HEK293T (cell line): ENCODE measurements at regions not wholly inside any gene's neighbourhood (a gene's known extent, or its start where the extent isn't known, plus 50 kb on each side); places are given as distances from the start of the nearest gene placed in this dataset.

Experiments used
- CTCF ChIA-PET: fragments of 350-600 bp; formaldehyde crosslinking; extraction: SDS; loops from one replicate; lab custom pipeline; 2021; ENCODE audit warnings: antibody characterized with exemption, inconsistent platforms; lab: Yijun Ruan, JAX
- POLR2A ChIA-PET: fragments of 350-600 bp; formaldehyde crosslinking; extraction: SDS; loops from one replicate; lab custom pipeline; 2020; ENCODE audit warnings: antibody characterized with exemption, inconsistent platforms; lab: Yijun Ruan, JAX
- DNase-seq: peaks from one replicate; pipeline ENCODE4 v3.0.0; 2012; ENCODE audit warnings: mixed read lengths; ENCODE audit errors: extremely low spot score
- ARNT ChIP-seq: fragments of 450-650 bp; IDR thresholded peaks from 2 replicates; pipeline ENCODE4 v1.6.1; 2017; ENCODE audit warnings: mild to moderate bottlenecking
- BHLHE40 ChIP-seq: fragments of 450-650 bp; IDR thresholded peaks from 2 replicates; pipeline ENCODE4 v1.6.1; 2016; ENCODE audit warnings: mild to moderate bottlenecking, moderate library complexity, borderline replicate concordance
- CTBP1 ChIP-seq: fragments of 450-650 bp; IDR thresholded peaks from 2 replicates; pipeline ENCODE4 v1.6.1; 2016; ENCODE audit warnings: borderline replicate concordance
- ELF4 ChIP-seq: fragments of 450-650 bp; IDR thresholded peaks from 2 replicates; pipeline ENCODE4 v1.6.1; 2017; ENCODE audit warnings: antibody characterized with exemption
- FOXA1 ChIP-seq: fragments of 450-650 bp; IDR thresholded peaks from 2 replicates; pipeline ENCODE4 v1.6.1; 2016; ENCODE audit warnings: mild to moderate bottlenecking
- FOXK2 ChIP-seq: fragments of 450-650 bp; IDR thresholded peaks from 2 replicates; pipeline ENCODE4 v1.6.1; 2016; ENCODE audit warnings: mild to moderate bottlenecking
- FOXM1 ChIP-seq: fragments of 450-650 bp; IDR thresholded peaks from 2 replicates; pipeline ENCODE4 v1.6.1; 2017; ENCODE audit warnings: mild to moderate bottlenecking, borderline replicate concordance
- HDGF ChIP-seq: fragments of 450-650 bp; IDR thresholded peaks from 2 replicates; pipeline ENCODE4 v1.6.1; 2017; ENCODE audit warnings: antibody characterized with exemption, borderline replicate concordance
- L3MBTL2 ChIP-seq: fragments of 450-650 bp; conservative IDR thresholded peaks from 2 replicates; pipeline ENCODE4 v1.6.1; 2016; ENCODE audit warnings: mild to moderate bottlenecking
- LEF1 ChIP-seq: fragments of 450-650 bp; IDR thresholded peaks from 2 replicates; pipeline ENCODE4 v1.6.1; 2017; ENCODE audit warnings: mild to moderate bottlenecking, borderline replicate concordance
- NFRKB ChIP-seq: fragments of 450-650 bp; IDR thresholded peaks from 2 replicates; pipeline ENCODE4 v1.6.1; 2016; ENCODE audit warnings: mild to moderate bottlenecking, moderate library complexity
- SP1 ChIP-seq: fragments of 450-650 bp; IDR thresholded peaks from 2 replicates; pipeline ENCODE4 v1.6.1; 2017
- SUZ12 ChIP-seq: fragments of 450-650 bp; IDR thresholded peaks from 2 replicates; pipeline ENCODE4 v1.6.1; 2016; ENCODE audit warnings: mild to moderate bottlenecking
- TARDBP ChIP-seq: fragments of 450-650 bp; IDR thresholded peaks from 2 replicates; pipeline ENCODE4 v1.6.1; 2016
- ZNF384 ChIP-seq: fragments of 450-650 bp; IDR thresholded peaks from 2 replicates; pipeline ENCODE4 v1.6.1; 2016
- TF ChIP-seq, protein P1 (sequence below): fragments of 450-650 bp; IDR thresholded peaks from 2 replicates; pipeline ENCODE4 v1.6.1; 2016

DNA sequence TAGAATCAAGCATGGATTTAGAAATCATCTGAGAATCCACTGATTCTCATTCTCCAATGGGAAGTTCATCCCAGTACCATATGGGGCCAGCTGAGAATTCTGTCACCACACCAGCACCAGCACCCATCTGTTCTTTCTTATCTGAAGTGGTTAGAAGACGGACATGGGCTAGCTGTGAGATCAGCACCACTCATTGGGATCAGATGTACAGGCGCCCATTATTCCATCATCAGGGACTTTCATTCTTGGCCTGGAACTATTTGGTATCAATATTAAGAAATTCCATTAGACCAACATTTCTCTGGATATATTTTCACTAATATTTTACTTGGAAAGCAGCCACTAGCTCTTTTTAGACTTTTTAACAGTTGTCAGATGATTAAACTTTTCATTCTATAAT, 185.9 kb upstream of the LINC00305 start:
- ChIA-PET CTCF (no interaction called here), POLR2A (no interaction called here)
- DNase-seq: no peak
- no peak for TF ChIP-seq ZNF384
- TF ChIP-seq ELF4: no peak
- TF ChIP-seq TARDBP: no peak
- no peak for TF ChIP-seq SP1
- TF ChIP-seq CTBP1: no peak
- TF ChIP-seq ARNT: no peak
- no peak for TF ChIP-seq L3MBTL2
- no peak for TF ChIP-seq LEF1
- TF ChIP-seq SUZ12: no peak
- TF ChIP-seq NFRKB: no peak
- TF ChIP-seq, protein P1, sequence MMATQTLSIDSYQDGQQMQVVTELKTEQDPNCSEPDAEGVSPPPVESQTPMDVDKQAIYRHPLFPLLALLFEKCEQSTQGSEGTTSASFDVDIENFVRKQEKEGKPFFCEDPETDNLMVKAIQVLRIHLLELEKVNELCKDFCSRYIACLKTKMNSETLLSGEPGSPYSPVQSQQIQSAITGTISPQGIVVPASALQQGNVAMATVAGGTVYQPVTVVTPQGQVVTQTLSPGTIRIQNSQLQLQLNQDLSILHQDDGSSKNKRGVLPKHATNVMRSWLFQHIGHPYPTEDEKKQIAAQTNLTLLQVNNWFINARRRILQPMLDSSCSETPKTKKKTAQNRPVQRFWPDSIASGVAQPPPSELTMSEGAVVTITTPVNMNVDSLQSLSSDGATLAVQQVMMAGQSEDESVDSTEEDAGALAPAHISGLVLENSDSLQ: no peak
- TF ChIP-seq HDGF: no peak
- TF ChIP-seq FOXA1: no peak
- TF ChIP-seq BHLHE40: no peak
- TF ChIP-seq FOXM1: no peak
- no peak for TF ChIP-seq FOXK2

DNA sequence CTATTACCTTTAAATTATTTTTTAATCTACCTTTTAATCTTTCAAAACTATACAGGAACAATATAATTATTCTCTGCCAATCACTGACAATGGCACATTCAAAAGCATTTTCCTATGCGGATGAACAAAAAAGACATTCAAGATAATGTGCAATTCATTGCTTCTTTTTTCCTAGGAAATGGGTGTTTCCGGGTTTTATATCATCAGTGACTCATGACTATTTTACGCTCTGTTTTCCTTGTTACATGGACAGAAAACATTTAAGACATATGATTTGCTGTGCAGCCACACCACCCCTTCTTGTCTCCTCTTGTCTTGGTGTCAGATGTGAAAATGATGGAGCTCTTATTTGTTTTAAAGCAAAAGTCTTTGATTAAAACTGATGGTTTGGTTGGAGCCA, 184.7 kb upstream of the LINC00305 start:
- no peak for DNase-seq
- no peak for TF ChIP-seq ELF4
- ChIA-PET POLR2A (no interaction called here), CTCF (no interaction called here)

DNA sequence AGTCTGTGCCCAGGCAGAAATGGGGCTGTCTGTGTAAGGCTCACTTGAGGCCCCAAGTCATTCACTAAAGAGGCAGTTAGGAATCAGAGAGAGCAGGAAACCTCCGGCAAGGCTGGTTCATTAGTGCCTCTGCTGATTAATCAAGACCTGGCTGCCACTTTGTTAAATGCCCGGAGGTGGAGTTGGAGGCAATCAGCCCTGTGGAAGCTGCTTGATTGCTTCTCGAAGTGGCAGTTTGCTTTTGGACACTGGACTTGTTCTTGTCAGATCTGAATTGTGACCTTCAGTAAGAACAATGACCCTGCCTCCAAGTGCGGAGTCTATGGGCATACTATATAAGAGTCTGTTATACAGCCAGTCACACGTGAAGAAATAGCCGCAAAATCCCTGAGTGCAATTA, 183.9 kb upstream of the LINC00305 start:
- ChIA-PET CTCF (no interaction called here), POLR2A (no interaction called here)
- TF ChIP-seq FOXA1 (no peak), FOXK2 (no peak), ARNT (no peak), LEF1 (no peak), CTBP1 (no peak), NFRKB (no peak), HDGF (no peak), ELF4 (no peak), SP1 (no peak), SUZ12 (no peak), BHLHE40 (no peak), TARDBP (no peak), FOXM1 (no peak), L3MBTL2 (no peak), ZNF384 (no peak)
- TF ChIP-seq, protein P1: no peak
- no peak for DNase-seq

DNA sequence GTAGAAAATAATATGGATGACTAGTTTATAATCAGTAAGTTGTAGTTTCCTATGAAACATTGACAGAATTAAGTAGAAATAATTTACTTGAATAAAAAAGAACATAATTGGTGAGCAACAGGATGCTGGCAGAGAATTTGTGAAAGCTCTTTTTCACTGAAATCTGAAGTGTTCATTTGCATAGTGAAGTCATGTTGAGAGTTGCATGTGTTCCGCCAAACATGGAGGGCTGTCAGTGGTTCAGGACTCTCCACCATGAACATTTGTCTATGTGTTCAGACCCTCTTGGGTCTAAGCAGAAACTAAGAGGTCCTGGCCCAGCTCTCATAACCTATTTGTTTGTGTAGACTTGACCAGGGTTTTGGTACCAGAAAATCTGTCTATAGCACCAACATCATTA, 182.5 kb upstream of the LINC00305 start:
- no peak for DNase-seq
- ChIA-PET CTCF (no interaction called here), POLR2A (no interaction called here)
- no peak for TF ChIP-seq FOXK2
- TF ChIP-seq SUZ12: no peak
- TF ChIP-seq TARDBP: no peak
- TF ChIP-seq BHLHE40: no peak
- no peak for TF ChIP-seq FOXM1
- no peak for TF ChIP-seq SP1
- no peak for TF ChIP-seq FOXA1
- no peak for TF ChIP-seq ELF4
- TF ChIP-seq ARNT: no peak
- TF ChIP-seq, protein P1: no peak
- no peak for TF ChIP-seq NFRKB
- no peak for TF ChIP-seq CTBP1
- TF ChIP-seq L3MBTL2: no peak
- TF ChIP-seq HDGF: no peak
- TF ChIP-seq ZNF384: no peak
- TF ChIP-seq LEF1: no peak

DNA sequence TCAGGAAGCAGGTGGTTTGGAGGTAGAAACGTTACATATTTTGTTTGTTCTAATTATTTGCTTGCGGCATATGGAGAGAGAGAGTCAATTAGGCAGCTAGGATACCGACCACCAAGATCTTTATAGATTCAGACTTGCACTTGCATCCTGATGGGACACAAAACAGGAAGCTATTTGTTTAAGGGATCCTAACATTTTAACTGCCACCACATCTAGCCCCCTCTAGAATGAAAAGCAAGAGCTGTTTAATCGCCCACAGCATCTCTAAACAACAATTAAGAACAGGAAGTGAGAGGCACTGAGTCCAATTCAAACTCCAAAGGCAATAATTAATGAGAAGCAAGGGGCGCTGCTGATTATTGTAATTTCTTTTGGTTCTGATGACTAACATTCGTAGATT, 182.0 kb upstream of the LINC00305 start:
- CTCF ChIA-PET: no interaction called here

DNA sequence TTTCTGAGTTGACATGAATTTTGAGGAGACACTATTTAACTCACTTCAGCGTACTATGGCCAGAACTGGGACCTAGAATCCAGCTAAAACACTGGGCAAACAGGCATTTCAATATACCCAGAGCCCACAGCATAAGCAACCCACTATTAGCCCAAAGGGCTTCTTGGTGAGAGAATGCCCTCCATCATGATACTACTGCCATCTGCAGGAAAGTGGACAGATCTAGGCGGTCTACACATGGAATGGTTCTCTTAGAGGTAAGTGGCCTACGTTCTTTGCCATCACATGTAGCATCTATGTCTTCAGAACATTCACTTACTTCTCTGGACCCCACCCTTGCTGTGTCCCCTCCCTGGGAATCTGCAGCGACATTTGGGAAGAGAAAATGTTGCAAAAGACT, 181.3 kb upstream of the LINC00305 start:
- CTCF ChIA-PET: no interaction called here
- TF ChIP-seq SP1: no peak
- POLR2A ChIA-PET: no interaction called here
- DNase-seq: no peak

More for the DNA sequence above, 182.0 kb upstream of the LINC00305 start:
- TF ChIP-seq SUZ12 (no peak), BHLHE40 (no peak), L3MBTL2 (no peak), FOXM1 (no peak), SP1 (no peak), FOXK2 (no peak), TARDBP (no peak), FOXA1 (no peak), NFRKB (no peak)
- TF ChIP-seq, protein P1: no peak
- DNase-seq: no peak
- POLR2A ChIA-PET: no interaction called here

DNA sequence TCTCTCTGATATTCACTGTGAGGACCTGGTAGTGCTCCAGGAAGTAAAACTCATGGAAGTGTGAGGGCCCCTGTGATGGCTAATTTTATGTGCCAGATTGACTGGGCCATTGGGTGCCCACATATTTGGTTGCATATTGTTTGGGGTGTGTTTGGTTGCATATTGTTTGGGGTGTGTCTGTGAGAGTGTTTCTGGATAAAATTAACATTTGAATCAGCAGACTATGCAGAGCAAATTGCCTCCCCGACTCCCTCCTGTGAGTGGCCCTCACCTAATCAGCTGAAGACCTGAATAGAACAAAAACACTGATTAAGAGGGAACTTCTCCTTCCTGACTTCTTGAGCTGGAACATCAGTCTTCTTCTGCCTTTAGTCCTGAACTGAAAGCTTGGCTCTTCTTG, 173.3 kb upstream of the LINC00305 start:
- TF ChIP-seq, protein P1: no peak
- TF ChIP-seq BHLHE40 (no peak), FOXM1 (no peak), HDGF (no peak), NFRKB (no peak), SP1 (no peak), CTBP1 (no peak), FOXA1 (no peak), L3MBTL2 (no peak), ZNF384 (no peak), LEF1 (no peak), ARNT (no peak), SUZ12 (no peak), ELF4 (no peak), TARDBP (no peak)
- DNase-seq: no peak
- ChIA-PET POLR2A (no interaction called here), CTCF (no interaction called here)
